GM23338 (cell line): ENCODE measurements at regions not wholly inside any gene's neighbourhood (a gene's known extent, or its start where the extent isn't known, plus 50 kb on each side); places are given as distances from the start of the nearest gene placed in this dataset.

Experiments
- EZH2 ChIP-seq: fragments of 200-600 bp; sonication (generic); IDR thresholded peaks from one replicate; pipeline ENCODE4 v1.8.0; 2017; ENCODE audit warnings: antibody characterized with exemption, mild to moderate bottlenecking, low read depth; ENCODE audit not compliant: unreplicated experiment
- EZH2phosphoT487 ChIP-seq: fragments of 200-600 bp; sonication (generic); IDR thresholded peaks from one replicate; pipeline ENCODE4 v1.8.1; 2018; ENCODE audit warnings: antibody characterized with exemption; ENCODE audit not compliant: unreplicated experiment
- TF ChIP-seq, protein P1 (sequence below), 2 experiments: fragments of 200-600 bp in 1 of 2; sonication (generic) in 1 of 2; conservative IDR thresholded peaks; 2 replicates each; pipeline versions ENCODE4 v1.5.1 to v1.6.1; 2016 to 2017; ENCODE audit warnings: antibody characterized with exemption in 2 of 2, low read depth in 2 of 2, mild to moderate bottlenecking in 2 of 2, moderate library complexity in 1 of 2

DNA sequence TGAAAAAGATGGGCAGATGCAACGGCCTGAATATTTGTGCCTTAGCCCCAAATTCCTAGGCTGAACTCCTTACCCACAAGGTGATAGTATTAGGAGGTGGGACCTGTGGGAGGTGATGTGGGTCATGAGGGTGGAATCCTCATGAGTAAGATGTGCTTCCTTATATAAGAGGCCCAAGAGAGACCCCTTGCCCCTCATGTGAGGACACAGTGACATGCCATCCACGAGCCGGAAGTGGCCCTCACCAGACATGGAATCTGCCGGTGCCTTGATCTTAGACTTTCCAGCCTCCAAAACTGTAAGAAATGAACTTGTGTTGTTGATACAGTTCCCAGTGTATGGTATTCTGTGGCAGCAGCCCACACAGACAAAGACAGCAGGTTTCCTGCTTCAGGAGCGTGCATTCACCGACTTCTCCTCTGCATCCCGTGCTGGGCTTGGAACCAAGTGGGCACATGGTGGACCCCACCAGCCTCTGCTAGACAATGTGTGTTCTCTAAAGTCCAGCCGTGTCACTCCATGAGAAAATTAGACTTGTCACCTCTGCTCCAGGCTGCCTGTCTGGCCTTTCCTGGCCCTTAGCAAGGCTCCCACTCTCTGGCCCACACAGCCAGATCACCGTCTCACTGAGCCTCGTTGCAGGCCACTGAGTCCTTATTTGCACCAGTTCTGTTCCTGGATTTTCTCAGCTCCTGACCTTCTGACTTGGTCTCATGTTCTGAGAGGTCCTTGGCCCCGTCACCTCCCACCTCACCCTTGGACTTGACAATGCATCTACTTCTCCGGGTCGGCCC is 52.9 kb upstream of the CACUL1 start:
- TF ChIP-seq, protein P1, sequence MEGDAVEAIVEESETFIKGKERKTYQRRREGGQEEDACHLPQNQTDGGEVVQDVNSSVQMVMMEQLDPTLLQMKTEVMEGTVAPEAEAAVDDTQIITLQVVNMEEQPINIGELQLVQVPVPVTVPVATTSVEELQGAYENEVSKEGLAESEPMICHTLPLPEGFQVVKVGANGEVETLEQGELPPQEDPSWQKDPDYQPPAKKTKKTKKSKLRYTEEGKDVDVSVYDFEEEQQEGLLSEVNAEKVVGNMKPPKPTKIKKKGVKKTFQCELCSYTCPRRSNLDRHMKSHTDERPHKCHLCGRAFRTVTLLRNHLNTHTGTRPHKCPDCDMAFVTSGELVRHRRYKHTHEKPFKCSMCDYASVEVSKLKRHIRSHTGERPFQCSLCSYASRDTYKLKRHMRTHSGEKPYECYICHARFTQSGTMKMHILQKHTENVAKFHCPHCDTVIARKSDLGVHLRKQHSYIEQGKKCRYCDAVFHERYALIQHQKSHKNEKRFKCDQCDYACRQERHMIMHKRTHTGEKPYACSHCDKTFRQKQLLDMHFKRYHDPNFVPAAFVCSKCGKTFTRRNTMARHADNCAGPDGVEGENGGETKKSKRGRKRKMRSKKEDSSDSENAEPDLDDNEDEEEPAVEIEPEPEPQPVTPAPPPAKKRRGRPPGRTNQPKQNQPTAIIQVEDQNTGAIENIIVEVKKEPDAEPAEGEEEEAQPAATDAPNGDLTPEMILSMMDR (conservative IDR thresholded peaks at IDR 0.05; ENCODE audit: low read depth in 2 of 2) = no peak
- TF ChIP-seq EZH2 (no peak), EZH2phosphoT487 (no peak)
